ENCODE measurements at regions not wholly inside any gene's neighbourhood (a gene's known extent, or its start where the extent isn't known, plus 50 kb on each side); places are given as distances from the start of the nearest gene placed in this dataset.

DNA sequence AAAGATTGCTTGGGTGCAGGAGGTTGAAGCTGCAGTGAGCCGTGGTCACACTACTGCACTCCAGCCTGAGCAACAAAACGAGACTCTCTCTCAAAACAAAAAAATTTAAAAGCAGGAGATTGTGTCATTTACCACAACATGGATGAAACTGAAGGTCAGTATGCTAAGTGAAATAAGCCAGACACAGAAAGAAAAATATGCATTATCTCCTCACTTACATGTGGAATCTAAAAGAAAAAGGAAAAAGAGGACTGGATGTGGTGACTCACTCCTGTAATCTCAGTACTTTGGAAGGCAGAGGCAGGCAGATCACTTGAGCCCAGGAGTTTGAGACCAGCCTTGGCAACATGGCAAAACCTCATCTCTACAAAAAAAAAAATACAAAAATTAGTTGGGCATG lies 146.8 kb upstream of the DAPK1 start:
- Histone ChIP-seq H3K9me2 (ENCODE audit: insufficient read depth) (no peaks in the 10 kb centered on the region), H3K27me3 (ENCODE audit: insufficient read depth, low read length) (peaks cover 16% of the 10 kb centered on the region; the same call in 1 of the 2 replicates), H3K4me1 (ENCODE audit: control insufficient read depth in 1 of 2, insufficient read depth in 2 of 2, low read length in 2 of 2) (no peaks in the 10 kb centered on the region), H3K27ac (ENCODE audit: low read depth, low read length) (no peak overlapping the region), H3K79me2 (ENCODE audit: insufficient read depth, low read length) (no peaks in the 10 kb centered on the region), H3K9ac (ENCODE audit: low read length) (no peak overlapping the region), H4K20me1 (ENCODE audit: insufficient read depth) (no peaks in the 10 kb centered on the region), H3K4me2 (ENCODE audit: low read length) (no peak overlapping the region), H3K9me3 (ENCODE audit: control insufficient read depth in 1 of 2, insufficient read depth in 1 of 2, low read depth in 1 of 2, low read length in 2 of 2) (no peaks in the 10 kb centered on the region), H3K4me3 (replicated peaks in 1 of 2; ENCODE audit: low read depth in 1 of 2, low read length in 2 of 2) (no peak overlapping the region), H3K36me3 (ENCODE audit: control insufficient read depth in 1 of 2, insufficient read depth in 2 of 2, low read length in 2 of 2) (no peaks in the 10 kb centered on the region), H2AFZ (ENCODE audit: low read depth, low read length, poor library complexity, severe bottlenecking) (no peak overlapping the region)
- POLR2A ChIA-PET: no interaction called here
- ATAC-seq (no peak), DNase-seq (ENCODE audit: low read depth, low spot score) (no peak)
- RAD21 ChIA-PET (ENCODE audit: low non-redundant PET in 1 of 2, low total read pairs in 2 of 2, uncharacterized antibody in 2 of 2, unreplicated experiment in 2 of 2): no interaction called here
- TF ChIP-seq CBX3 (IDR thresholded peaks at IDR 0.05; ENCODE audit: low read depth) (no peak), CEBPB (IDR thresholded peaks at IDR 0.05; ENCODE audit: low read depth) (no peak), YY1 (IDR thresholded peaks at IDR 0.05; ENCODE audit: extremely low read depth, insufficient replicate concordance, low read depth, low read length) (no peak), ATF3 (IDR thresholded peaks at IDR 0.05) (no peak), MAX (IDR thresholded peaks at IDR 0.05) (no peak), SRF (IDR thresholded peaks at IDR 0.05; ENCODE audit: low read depth) (no peak), POLR2AphosphoS5 (IDR thresholded peaks at IDR 0.05; ENCODE audit: low read depth, low read length) (no peak), EZH2phosphoT487 (IDR thresholded peaks at IDR 0.05; ENCODE audit: borderline replicate concordance) (no peak), POLR2A (IDR thresholded peaks at IDR 0.05; ENCODE audit: borderline replicate concordance, extremely low read depth, insufficient read depth, insufficient read length) (no peak), ZFX (IDR thresholded peaks at IDR 0.05) (no peak)
- TF ChIP-seq, protein P1, sequence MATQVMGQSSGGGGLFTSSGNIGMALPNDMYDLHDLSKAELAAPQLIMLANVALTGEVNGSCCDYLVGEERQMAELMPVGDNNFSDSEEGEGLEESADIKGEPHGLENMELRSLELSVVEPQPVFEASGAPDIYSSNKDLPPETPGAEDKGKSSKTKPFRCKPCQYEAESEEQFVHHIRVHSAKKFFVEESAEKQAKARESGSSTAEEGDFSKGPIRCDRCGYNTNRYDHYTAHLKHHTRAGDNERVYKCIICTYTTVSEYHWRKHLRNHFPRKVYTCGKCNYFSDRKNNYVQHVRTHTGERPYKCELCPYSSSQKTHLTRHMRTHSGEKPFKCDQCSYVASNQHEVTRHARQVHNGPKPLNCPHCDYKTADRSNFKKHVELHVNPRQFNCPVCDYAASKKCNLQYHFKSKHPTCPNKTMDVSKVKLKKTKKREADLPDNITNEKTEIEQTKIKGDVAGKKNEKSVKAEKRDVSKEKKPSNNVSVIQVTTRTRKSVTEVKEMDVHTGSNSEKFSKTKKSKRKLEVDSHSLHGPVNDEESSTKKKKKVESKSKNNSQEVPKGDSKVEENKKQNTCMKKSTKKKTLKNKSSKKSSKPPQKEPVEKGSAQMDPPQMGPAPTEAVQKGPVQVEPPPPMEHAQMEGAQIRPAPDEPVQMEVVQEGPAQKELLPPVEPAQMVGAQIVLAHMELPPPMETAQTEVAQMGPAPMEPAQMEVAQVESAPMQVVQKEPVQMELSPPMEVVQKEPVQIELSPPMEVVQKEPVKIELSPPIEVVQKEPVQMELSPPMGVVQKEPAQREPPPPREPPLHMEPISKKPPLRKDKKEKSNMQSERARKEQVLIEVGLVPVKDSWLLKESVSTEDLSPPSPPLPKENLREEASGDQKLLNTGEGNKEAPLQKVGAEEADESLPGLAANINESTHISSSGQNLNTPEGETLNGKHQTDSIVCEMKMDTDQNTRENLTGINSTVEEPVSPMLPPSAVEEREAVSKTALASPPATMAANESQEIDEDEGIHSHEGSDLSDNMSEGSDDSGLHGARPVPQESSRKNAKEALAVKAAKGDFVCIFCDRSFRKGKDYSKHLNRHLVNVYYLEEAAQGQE (IDR thresholded peaks at IDR 0.05; ENCODE audit: low read depth): no peak
- TF ChIP-seq, protein P2, sequence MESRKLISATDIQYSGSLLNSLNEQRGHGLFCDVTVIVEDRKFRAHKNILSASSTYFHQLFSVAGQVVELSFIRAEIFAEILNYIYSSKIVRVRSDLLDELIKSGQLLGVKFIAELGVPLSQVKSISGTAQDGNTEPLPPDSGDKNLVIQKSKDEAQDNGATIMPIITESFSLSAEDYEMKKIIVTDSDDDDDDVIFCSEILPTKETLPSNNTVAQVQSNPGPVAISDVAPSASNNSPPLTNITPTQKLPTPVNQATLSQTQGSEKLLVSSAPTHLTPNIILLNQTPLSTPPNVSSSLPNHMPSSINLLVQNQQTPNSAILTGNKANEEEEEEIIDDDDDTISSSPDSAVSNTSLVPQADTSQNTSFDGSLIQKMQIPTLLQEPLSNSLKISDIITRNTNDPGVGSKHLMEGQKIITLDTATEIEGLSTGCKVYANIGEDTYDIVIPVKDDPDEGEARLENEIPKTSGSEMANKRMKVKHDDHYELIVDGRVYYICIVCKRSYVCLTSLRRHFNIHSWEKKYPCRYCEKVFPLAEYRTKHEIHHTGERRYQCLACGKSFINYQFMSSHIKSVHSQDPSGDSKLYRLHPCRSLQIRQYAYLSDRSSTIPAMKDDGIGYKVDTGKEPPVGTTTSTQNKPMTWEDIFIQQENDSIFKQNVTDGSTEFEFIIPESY (IDR thresholded peaks at IDR 0.05; ENCODE audit: extremely low read depth, insufficient replicate concordance, low read length): no peak
- no TSS peak for BruUV-seq (replicated peaks)
- CTCF ChIA-PET: no interaction called here
- intact Hi-C loops (cut with micrococcal nuclease): no loop called here

Measured in HCT116 (cell line).